HG03103 (cell line): ENCODE measurements at regions not wholly inside any gene's neighbourhood (a gene's known extent, or its start where the extent isn't known, plus 50 kb on each side); places are given as distances from the start of the nearest gene placed in this dataset.

Experiments used
- ATAC-seq: cut with Tn5 transposase; IDR thresholded peaks from one replicate; pipeline ENCODE4 v1.9.1; 2021; ENCODE audit warnings: low read depth; ENCODE audit not compliant: unreplicated experiment

DNA sequence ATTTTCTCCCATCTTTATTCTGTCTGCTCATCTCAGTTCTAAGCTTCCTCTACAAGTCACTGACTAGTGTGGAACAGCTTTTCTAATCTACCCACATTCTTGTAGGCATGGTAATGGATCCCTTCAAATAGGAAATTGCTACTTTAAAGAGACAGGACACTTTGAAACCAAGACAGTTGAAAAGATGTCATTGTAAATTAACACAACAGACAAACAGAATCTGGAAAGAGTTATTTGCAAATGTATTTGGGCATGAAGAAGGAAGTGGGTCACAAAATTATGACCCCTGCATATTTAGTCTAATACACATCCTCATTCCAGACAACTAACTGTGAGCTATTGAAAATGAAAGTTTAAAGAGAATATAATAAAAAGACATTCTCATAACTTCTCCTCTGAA lies 298.2 kb upstream of the MARCKS start:
- ATAC-seq, result no peak

DNA sequence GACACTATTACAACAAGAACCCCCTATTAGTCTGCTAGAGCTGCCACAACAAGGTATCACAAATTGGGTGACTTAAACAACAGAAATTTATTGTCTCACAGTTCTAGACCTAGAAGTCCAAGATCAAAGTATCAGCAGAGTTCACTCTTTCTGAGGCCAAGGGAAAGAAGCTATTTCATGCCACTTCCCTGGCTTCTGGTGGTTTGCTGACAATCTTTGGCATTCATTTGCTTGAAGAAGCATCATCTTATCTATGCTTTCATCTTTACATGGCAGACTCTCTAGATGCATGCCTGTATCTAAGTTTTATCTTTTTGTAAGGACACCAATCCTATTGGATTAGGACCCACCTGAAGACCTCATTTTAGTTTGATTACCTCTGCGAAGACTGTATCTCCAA lies 296.8 kb upstream of the MARCKS start:
- no peak for ATAC-seq

DNA sequence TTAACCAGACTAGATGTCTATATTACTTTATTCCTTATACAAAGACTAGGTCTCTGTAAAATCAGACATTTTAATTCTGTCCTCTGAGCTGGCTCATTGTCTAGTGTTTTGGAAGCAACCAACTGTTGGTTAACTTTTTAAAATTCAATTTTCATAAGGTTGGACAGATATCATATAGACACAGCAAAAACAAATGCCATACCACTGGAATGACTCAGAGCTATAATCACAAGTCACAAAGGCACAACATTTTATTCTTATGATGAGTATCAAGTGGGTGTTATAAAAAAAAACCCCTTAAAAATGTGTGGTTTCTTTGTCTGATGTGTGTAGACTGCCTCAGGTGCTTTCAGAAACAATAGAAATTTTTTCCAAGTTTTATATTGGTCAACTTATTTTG lies 296.2 kb upstream of the MARCKS start:
- no peak for ATAC-seq

DNA sequence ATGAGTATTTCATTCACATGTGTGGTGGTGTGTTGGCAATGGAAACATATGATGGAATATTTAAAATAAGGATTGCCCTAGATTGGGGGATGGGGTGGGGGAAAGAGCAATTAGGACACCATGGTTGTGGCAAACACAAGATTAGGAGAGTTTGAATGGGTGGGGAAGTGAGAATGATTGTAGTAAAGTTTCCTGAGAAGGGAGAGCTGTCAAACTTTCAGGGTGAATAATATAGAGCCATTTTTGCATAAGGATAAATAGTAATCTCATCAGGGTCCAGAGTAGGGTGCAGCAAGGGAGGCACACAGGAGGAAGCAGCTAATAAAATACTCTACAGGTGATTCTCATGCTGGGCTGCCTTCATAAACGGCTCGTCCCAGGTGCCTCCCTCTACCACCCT lies 294.9 kb upstream of the MARCKS start:
- ATAC-seq, result peak; percentile 42

DNA sequence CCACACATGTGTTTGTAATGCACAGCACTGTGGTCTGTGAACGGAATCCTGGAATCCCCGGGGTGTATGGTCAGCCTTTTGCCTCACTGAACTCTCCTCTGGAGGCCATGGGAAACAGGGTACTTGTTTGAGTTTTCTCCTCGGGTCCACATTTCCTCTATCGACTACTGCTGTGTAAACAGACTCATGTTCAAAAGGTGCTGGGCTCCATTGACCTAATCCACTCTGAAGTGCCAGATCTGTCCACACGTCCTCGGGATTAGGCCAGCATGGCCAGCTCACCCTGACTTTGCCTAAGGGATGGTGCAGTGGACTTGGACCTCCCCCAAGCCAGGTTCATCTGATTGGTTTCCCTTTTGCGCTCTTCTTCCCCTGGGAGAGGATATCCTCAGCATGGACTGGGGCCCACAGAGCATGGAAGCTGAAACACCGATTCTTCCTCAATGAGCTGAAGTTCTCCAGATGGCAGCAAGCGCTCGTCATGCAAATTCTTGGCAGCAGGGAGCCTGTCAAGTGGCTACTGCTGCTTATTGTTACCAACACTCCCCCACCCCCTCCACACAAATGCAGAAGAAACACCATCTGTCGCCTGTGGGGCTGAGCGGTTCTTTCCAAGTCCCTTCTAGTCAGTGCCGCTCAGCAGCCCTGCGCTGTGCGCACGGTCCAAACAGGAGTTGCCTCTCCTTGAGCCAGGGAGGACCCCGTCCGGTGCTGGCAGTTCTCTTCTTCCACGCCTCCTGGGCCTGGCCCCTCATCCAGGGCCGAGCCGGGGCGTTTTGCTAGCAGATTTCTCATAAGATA lies 292.6 kb upstream of the MARCKS start:
- peak; percentile 81 for ATAC-seq

DNA sequence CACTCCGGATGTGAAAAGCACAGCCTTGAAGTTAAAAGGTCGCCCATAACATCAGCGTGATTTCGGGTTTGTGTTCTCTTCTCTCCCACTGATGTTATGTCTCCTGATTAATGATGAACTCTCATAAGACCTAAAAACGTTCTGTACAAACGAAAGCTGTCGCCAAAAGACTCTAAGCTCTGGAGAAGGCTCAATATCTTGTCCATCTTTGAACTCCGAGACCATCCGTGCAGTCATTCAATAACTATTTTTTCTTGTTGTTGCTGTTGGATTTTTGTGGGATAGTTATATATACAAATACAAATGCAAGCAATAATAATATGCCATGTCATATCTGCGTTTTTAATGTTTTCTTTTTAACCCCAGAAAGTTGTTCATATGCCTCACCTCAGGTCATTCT lies 291.8 kb upstream of the MARCKS start:
- ATAC-seq, result no peak

DNA sequence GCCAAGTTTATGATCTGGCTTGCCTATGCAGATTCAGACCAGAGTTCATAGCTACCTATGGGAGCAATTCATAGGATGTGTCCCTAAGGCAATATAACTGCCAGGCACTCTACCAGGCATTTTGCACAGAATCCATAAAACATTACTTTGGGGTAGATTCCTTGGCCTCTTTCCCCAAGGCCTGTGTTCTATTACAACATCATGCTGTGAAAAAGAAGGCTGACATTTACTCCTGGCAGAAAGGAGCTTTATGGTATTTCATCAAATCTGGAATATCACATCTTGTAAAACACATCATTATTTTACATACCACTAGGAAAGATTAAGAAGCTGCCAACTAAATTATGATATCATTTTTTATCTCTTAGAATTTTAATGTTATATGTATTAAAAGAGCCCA lies 287.0 kb upstream of the MARCKS start:
- ATAC-seq, result no peak

DNA sequence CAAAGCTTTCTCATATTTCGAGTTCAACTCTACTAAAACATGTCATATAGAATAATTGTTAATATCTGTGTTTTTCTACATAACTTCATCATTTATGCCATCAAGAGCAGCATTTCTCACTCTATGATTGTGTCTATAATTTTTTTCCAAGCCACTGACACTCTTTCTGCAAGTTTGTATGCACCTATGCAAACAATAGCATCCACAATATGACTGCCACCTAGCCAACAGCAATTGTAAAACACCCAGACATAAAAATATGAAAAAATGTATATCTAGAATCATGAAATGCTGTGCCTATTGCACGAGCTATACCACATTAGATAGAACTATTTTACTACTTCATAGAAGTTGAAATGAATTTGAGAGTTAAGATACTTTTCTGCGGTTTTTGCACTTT lies 286.5 kb upstream of the MARCKS start:
- ATAC-seq, result no peak

DNA sequence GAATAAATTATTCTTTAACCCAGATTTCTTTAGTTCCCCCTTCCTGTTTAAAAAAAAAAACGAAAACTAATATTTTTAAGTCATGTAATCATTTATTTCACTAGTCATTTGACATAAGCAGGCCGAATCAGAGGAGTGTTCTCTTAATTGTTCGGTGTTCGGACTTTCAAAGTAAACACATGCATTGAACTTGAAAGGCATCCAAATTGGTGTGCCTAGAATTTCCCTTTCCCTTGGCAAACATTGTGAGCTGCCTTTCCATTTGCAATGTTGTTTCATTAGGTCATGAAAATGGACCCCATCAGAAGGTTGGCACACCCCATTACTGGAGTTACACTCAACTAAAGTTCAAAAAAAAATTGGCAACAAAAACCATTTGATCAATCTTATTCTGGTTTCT lies 283.0 kb upstream of the MARCKS start:
- ATAC-seq, result no peak

DNA sequence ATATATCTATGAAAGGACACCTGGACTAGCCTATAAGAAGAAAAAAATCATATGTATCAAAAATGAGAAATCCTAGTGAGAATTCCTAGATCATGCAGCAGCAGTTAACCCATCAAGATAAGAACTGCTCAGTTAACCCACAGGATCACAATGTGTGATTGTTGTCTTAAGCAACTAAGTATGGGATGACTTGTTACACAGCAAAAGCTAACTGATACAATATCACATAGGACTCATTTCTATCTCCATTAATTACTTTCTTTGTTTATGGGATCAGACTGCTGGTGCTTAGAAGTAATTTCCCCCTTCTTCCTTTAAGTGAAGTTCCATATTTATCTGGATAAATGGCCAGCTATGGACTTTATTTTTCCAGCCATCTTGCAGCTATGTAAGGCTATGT lies 280.8 kb upstream of the MARCKS start:
- ATAC-seq, result no peak

DNA sequence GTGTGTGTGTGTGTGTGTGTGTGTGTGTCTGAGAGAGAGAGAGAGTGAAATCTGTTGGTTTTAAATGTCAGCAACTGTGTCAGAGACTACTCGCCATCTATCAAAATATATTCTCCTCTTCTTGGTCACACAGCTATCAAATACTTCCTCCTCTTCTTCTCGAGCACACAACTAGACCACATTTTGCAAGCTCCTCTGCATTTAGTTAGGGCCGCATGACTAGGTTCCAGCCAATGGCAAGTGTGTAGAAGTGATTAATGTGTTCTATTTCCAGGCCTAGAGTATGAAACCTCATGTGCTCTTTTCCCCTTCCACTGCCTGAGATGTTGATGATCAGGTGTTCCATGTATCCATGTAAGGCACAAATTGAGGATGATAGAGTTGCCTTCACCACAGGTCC lies 278.5 kb upstream of the MARCKS start:
- no peak for ATAC-seq

DNA sequence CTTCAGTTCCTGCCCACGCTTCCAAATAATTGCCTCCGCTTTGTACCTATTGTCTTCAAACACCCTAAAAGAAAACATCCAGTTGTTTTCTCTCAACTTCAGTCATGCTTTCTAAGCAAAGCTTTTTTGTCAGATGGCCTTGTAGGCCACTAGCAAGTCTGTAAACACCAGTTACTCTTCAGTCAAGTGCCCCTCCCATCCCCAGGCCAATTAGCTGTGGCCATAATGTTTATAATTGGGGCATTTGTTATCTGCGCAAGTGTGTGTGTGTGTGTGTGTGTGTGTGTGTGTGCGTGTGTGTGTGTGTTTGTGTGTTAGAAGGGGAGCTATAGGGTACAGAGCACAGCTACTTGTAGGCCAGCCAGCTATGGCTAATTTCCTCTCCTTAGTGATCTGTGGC lies 272.4 kb upstream of the MARCKS start:
- no peak for ATAC-seq

DNA sequence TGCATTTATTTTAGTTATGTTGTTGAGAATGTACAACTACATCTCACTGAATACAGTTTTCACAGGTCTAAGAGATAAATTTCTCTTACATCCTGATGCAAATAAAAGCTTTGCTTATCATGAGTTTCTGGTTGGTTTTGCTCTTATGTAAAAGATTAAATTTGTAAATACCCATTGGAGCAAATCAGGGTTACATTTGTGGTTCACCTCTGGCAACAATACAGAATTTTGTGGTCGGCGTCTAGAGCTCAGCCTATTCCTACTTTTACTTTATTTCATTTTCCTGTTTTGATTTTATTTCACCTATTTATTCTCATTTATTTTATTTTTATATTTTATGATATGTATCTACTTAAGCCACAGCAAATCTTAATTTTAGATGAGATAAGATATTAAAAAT lies 271.9 kb upstream of the MARCKS start:
- ATAC-seq, result no peak

DNA sequence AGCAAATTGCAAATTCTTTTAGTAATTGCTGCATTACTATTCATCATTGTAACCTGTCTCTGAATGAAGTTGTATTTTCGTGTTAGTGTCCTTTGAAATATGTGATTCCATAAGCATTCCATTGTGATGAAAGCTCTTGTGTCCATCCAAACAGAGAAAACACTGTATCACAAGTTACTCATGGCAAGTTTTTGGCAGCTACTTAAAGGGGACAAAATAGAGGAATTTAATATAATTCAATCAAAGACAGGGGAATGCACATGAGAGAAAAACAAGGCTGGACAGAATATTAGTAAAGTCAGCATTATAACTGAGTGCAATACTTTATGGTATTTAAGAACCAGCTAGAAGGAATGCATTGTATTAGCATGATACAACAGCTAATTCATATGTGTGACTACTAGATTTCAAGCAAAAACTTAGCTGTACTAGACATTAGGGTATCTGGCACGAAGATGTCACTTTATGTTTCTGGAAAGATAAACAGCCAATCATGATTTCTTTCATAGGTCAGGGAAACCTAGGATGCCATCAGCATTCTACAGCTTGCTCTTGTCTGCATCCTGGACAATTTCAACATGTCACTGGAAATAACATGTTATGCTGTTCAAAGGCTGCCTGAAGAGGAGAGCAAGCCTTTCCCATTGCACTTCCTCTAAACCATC lies 270.6 kb upstream of the MARCKS start:
- ATAC-seq, result no peak

DNA sequence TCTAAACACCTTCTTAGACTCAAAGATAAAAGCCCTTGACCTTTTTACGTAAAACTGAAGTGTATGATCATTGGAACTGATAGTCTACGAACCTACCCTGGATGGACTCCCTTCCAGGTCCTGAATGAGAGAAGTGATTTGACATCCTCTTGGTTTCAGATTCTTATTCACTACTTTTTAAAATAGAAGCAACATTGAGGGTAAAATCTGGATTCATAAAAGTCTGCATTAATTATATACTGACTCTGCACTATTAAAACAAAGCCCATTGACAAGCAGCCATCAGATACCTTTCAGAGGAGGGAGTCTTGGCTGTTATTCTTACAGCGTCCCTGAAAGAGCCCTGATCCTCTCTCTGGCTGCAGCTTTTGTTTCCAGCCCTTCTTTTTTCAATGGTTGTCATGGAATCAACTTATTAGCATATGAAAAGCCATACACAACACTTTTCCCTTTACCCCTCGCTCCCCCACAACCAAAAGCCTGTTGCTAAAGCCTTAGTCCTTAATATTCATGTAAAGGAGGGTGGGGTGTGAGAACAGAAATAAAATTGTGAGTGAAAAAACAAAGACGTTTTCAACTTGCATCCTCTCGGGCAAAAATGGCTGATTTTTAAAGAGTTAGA lies 270.0 kb upstream of the MARCKS start:
- ATAC-seq, result no peak

DNA sequence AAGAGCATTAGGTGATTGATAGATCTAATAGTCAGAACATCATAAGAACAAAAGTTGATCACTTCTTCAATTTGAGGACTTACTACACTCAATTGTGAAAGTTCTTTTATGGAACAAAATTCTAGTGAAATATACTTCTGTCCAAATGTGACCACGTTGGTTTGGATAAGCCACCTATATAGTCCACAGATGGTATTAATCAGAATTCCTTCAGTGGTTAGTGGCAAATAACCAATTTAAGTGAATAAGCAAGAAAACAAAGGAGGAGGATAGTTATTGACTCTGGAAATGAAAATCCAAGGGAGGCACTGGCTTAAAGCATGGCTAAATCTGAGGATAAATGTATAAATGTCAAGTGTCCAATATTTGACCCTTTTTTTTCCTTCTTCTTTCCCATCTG lies 268.5 kb upstream of the MARCKS start:
- no peak for ATAC-seq

DNA sequence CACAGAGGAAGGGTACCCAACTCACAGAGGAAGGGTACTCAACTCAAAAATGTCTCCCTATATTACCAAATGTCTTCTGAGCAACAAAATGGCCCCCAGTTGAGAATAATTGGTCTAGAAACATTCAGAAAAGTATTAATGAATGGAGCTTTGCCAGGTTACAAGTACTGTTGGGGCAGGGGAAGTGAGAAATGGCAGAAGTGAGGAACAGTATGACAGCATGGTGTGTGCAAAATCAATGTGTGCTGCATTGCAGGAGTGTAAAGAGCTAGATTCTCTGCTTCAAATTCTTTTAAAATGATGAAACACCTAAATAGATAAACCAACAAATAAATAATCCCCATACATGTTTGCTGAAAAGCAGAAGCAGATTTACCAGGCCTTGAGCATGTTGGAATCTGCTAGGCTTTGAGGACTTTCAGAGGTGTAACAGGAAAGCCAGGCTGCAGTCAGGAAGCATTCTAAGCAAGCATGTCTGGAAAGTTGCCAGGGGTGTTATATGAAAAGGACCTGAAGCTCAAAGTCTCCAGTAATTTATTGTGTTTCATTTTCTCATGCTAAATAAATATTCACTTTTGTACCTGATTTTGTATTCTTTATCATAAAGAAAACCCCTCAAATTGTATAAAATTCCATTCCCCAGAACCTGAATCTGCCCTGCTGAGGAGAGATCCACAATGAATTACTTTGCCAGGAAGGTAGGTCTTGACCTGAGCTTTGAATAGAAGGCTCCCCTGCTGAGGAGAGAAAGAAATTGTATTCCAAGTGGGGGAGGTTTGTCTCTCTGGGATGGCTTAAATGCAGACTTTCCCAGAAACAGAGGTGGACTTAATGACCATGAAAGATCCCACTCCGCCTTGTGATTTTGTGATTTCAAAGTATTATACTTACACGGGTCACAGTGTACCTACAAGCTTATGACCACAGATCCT lies 265.0 kb upstream of the MARCKS start:
- no peak for ATAC-seq

DNA sequence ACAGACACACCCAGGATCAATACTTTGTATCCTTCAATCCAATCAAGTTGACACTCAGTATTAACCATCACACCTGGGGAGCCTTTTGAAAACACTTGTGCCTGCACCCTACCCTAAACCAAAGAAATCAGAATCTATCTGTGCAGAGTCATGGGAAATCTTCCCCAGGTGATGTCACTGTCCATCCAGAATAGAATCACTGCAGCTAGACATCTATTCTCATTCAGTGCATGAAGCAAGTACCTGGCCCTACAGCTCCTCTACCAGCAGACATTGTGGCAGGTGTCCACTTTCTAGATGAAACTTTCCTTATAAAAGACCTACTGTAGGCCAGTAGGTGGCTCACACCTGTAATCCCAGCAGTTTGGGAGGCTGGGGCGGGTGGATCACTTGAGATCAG lies 262.4 kb upstream of the MARCKS start:
- no peak for ATAC-seq

DNA sequence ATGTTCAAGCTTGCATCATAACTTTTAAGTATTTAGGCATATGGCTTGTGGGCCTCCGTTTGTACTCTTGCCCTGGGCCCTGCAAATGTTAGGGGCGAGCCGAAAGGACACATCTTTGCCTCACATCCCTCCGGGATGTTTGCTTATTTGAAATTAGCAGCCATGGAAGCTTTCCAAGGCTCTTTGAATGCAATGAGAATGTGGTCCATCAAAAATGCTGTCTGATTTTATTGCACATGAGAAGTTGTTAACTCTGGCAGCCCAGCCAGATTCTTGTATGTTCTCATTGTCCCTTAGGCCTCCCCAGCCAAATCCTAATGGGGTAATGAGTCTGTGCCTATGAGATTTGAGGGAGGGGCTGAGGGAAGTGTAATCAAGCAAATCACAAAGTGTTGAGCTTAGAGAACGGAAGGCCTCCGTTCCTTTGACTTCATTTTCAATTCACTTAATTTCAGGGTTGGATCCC lies 261.2 kb upstream of the MARCKS start:
- no peak for ATAC-seq

DNA sequence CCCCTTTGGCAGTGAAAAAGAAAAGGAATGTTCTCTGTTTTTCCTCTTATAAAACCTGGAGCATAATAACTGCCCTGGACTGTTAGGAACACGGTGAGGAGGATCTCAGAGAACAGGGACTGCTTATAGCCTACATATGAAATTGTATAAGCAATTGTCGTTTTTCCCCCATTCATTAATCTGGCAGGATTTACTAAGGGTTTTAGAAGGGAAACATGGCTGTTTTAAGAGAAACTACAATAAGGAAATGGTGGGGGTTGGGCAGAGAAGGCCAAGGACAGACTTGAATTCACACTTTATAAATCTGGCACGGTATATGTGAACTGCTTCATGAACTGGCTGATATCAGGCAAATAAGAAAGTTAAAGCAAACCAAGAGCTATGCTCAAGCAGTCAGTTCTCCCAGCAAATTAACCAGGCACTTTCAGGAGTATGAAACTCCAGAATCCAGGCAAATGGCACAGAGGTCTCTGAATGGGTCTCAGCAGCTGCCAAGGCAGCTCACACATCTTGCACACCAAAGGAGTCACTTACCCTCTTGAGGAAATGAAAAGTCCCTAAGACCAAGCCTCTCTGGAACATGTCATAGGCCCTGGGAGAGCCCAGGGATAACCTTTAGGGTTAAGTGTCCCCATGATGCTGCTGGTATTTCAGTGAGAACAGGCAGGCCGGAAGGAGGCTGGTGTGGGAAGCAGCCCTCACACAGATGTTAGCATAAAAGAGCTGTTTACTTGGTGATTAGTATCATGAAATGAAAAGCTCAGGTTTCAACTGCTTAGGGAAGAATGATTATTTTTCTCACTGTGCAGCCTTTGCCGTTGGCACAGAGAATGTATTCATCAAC lies 260.5 kb upstream of the MARCKS start:
- no peak for ATAC-seq
